Embryonic facial prominence (tissue), 1 donor: ENCODE measurements at regions not wholly inside any gene's neighbourhood (a gene's known extent, or its start where the extent isn't known, plus 50 kb on each side); places are given as distances from the start of the nearest gene placed in this dataset.
"Not testable (repeated sequence)": the region's sequence is repeated elsewhere in the genome, so short reads cannot be mapped to it uniquely, and the experiment has no call there.

Experiments
- DNase-seq: peaks from one replicate; pipeline ENCODE4 v3.0.0-alpha.2; 2016; ENCODE audit errors: extremely low spot score

GRCh38 chr3:14252321-14253021, 73.9 kb downstream of the LSM3 start:
- DNase-seq = no peak

GRCh38 chr3:14253022-14253706, 74.5 kb downstream of the LSM3 start:
- no peak for DNase-seq

- no peak for DNase-seq
Observed at GRCh38 chr3:14253707-14254382, 75.2 kb downstream of the LSM3 start.

GRCh38 chr3:14254812-14255702, 76.4 kb downstream of the LSM3 start:
- no peak for DNase-seq

- DNase-seq = no peak
Observed at GRCh38 chr3:14256046-14256445, 77.4 kb downstream of the LSM3 start.

GRCh38 chr3:14256561-14257342, 78.1 kb downstream of the LSM3 start:
- no peak for DNase-seq

- no peak for DNase-seq
Observed at GRCh38 chr3:14258906-14259904, 80.6 kb downstream of the LSM3 start.

GRCh38 chr3:14260463-14260862, 81.8 kb downstream of the LSM3 start:
- no peak for DNase-seq

- peak; percentile 34 for DNase-seq
Observed at GRCh38 chr3:14261229-14261628, 82.6 kb downstream of the LSM3 start.

- no peak for DNase-seq
Observed at GRCh38 chr3:14262212-14262611, 83.6 kb downstream of the LSM3 start.

GRCh38 chr3:14262867-14263266, 84.2 kb downstream of the LSM3 start:
- no peak for DNase-seq

GRCh38 chr3:14263317-14264005, 84.8 kb downstream of the LSM3 start:
- DNase-seq = no peak

- no peak for DNase-seq
Observed at GRCh38 chr3:14265246-14265962, 86.8 kb downstream of the LSM3 start.

- DNase-seq = no peak
Observed at GRCh38 chr3:14266361-14266760, 87.7 kb downstream of the LSM3 start.

- no peak for DNase-seq
Observed at GRCh38 chr3:14267976-14268375, 89.4 kb downstream of the LSM3 start.

- DNase-seq = no peak
Observed at GRCh38 chr3:14268897-14269296, 90.3 kb downstream of the LSM3 start.

GRCh38 chr3:14272041-14272958, 93.7 kb downstream of the LSM3 start:
- DNase-seq = not testable (repeated sequence)
